Suprapubic skin (tissue), 4 donors: ENCODE measurements at regions not wholly inside any gene's neighbourhood (a gene's known extent, or its start where the extent isn't known, plus 50 kb on each side); places are given as distances from the start of the nearest gene placed in this dataset.

Experiments used
- EP300 ChIP-seq: sonication (generic); formaldehyde crosslinking; IDR thresholded peaks from one replicate; pipeline ENCODE4 v1.6.1; 2017; ENCODE audit warnings: antibody characterized with exemption
- POLR2A ChIP-seq, 2 donors: fragments of 450-650 bp; IDR thresholded peaks; one replicate each; pipeline ENCODE4 v1.6.1; 2017; ENCODE audit warnings: antibody characterized with exemption in 2 of 2, mild to moderate bottlenecking in 2 of 2, moderate library complexity in 2 of 2
- POLR2AphosphoS5 ChIP-seq, 3 donors: sonication (generic); formaldehyde crosslinking; IDR thresholded peaks; one replicate each; pipeline ENCODE4 v1.6.1; 2017; ENCODE audit warnings: antibody characterized with exemption in 3 of 3
- TF ChIP-seq, protein P1 (sequence below), 2 donors: fragments of 200-600 bp in 1 of 2; fragments of 450-650 bp in 1 of 2; sonication (generic) in 1 of 2; IDR thresholded peaks; one replicate each; pipeline ENCODE4 v1.5.1; 2016 to 2019; ENCODE audit warnings: antibody characterized with exemption in 2 of 2, mild to moderate bottlenecking in 1 of 2, moderate library complexity in 1 of 2

DNA sequence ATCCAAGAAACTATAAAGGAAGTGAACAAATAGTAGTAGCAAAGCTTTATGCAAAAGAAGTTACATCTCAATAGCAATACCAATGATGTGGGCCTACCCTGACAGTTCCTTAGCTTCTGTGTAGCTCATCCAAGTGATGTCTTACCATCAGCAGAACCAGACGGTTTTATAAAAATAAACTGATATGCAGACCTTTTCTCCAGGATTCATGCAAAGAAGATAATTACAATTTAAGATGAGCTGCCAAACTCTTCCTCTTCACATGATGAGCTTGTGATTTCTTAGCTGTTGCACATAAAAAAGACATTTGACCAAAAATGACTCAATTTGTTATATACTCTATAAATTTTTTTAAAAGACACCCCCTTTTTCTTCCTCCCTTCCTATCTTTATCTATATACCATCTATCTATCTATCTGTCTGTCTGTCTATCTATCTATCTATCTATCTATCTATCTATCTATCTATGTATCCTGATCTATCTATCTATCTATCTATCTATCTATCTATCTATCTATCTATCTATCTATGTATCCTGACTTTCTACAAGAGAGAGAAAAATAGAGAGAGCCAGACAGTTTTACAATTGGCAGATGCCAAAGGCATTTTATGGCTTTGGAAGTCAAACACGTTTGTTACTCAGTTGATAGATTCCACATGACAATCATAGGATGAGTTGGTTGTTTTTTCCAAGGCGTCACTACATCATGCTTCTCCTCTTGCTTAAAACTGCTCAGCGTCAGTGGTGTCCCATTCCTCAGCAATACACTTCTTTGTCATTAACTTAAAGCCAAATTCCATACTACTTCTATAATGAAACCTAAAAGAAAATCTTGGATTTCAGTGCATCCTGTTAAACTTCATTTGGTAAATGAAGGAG lies 65.9 kb upstream of the ACTR3 start:
- TF ChIP-seq, protein P1, sequence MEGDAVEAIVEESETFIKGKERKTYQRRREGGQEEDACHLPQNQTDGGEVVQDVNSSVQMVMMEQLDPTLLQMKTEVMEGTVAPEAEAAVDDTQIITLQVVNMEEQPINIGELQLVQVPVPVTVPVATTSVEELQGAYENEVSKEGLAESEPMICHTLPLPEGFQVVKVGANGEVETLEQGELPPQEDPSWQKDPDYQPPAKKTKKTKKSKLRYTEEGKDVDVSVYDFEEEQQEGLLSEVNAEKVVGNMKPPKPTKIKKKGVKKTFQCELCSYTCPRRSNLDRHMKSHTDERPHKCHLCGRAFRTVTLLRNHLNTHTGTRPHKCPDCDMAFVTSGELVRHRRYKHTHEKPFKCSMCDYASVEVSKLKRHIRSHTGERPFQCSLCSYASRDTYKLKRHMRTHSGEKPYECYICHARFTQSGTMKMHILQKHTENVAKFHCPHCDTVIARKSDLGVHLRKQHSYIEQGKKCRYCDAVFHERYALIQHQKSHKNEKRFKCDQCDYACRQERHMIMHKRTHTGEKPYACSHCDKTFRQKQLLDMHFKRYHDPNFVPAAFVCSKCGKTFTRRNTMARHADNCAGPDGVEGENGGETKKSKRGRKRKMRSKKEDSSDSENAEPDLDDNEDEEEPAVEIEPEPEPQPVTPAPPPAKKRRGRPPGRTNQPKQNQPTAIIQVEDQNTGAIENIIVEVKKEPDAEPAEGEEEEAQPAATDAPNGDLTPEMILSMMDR (IDR thresholded peaks at IDR 0.05), result no peak
- TF ChIP-seq POLR2AphosphoS5 (IDR thresholded peaks at IDR 0.05), result no peak
- no peak for TF ChIP-seq POLR2A (IDR thresholded peaks at IDR 0.05)
- no peak for TF ChIP-seq EP300
